Liver (tissue), 8 donors: ENCODE measurements at regions not wholly inside any gene's neighbourhood (a gene's known extent, or its start where the extent isn't known, plus 50 kb on each side); places are given as distances from the start of the nearest gene placed in this dataset.

Source experiments
- DNase-seq: peaks from one replicate; pipeline ENCODE4 v3.0.0-alpha.2; 2017; ENCODE audit warnings: low spot score
- H3K27ac ChIP-seq, 2 donors: one replicate each; pipeline ENCODE4 v1.7.0; 2013; ENCODE audit warnings: inconsistent platforms in 2 of 2, low read length in 2 of 2, control low read depth in 1 of 2, low read depth in 1 of 2, mild to moderate bottlenecking in 1 of 2
- H3K27me3 ChIP-seq, 4 donors: one replicate each; pipeline versions ENCODE4 v1.6.1 to v1.7.0; 2013; ENCODE audit warnings: low read length in 3 of 4, inconsistent platforms in 1 of 4, mild to moderate bottlenecking in 1 of 4, moderate library complexity in 1 of 4; ENCODE audit not compliant: control insufficient read depth in 4 of 4, insufficient read depth in 4 of 4
- H3K36me3 ChIP-seq, 4 donors: one replicate each; pipeline versions ENCODE4 v1.6.1 to v1.7.0; 2013; ENCODE audit warnings: low read length in 3 of 4, mild to moderate bottlenecking in 3 of 4, low read depth in 1 of 4, moderate library complexity in 1 of 4; ENCODE audit not compliant: control insufficient read depth in 4 of 4, insufficient read depth in 3 of 4
- H3K4me1 ChIP-seq, 4 donors: one replicate each; pipeline versions ENCODE4 v1.6.1 to v1.7.0; 2013; ENCODE audit warnings: low read length in 3 of 4, mild to moderate bottlenecking in 3 of 4, moderate library complexity in 1 of 4; ENCODE audit not compliant: control insufficient read depth in 4 of 4, insufficient read depth in 4 of 4
- H3K4me3 ChIP-seq, 3 donors: one replicate each; pipeline versions ENCODE4 v1.6.1 to v1.7.0; 2013; ENCODE audit warnings: low read length in 3 of 3, control low read depth in 1 of 3, low read depth in 1 of 3, mild to moderate bottlenecking in 1 of 3
- H3K9ac ChIP-seq, 2 donors: one replicate each; pipeline ENCODE4 v1.7.0; 2013; ENCODE audit warnings: low read length in 2 of 2, mild to moderate bottlenecking in 2 of 2, moderate library complexity in 2 of 2, control low read depth in 1 of 2, low read depth in 1 of 2
- H3K9me3 ChIP-seq, 4 donors: one replicate each; pipeline versions ENCODE4 v1.6.1 to v1.7.0; 2013; ENCODE audit warnings: low read length in 3 of 4; ENCODE audit not compliant: control insufficient read depth in 4 of 4
- CTCF ChIP-seq: fragments of 150-350 bp; IDR thresholded peaks from 2 replicates; pipeline ENCODE4 v1.5.1; 2017; ENCODE audit warnings: improper control_type of control experiment, low read depth, low read length; ENCODE audit not compliant: missing input control
- EGR1 ChIP-seq, 2 donors: IDR thresholded peaks; 2 replicates each; pipeline ENCODE4 v1.6.1; 2016 to 2018; ENCODE audit warnings: antibody characterized with exemption in 2 of 2, low read depth in 2 of 2
- FOXA2 ChIP-seq: IDR thresholded peaks from 2 replicates; pipeline ENCODE4 v1.6.1; 2016; ENCODE audit warnings: antibody characterized with exemption
- HNF4G ChIP-seq: IDR thresholded peaks from 2 replicates; pipeline ENCODE4 v1.6.1; 2016; ENCODE audit warnings: antibody characterized with exemption
- JUND ChIP-seq, 2 donors: IDR thresholded peaks; 2 replicates each; pipeline ENCODE4 v1.6.1; 2016; ENCODE audit warnings: antibody characterized with exemption in 2 of 2
- RAD21 ChIP-seq, 2 donors: IDR thresholded peaks; 2 replicates each; pipeline ENCODE4 v1.6.1; 2016; ENCODE audit warnings: antibody characterized with exemption in 2 of 2, mild to moderate bottlenecking in 2 of 2
- RXRA ChIP-seq, 2 donors: IDR thresholded peaks; 2 replicates each; pipeline ENCODE4 v1.6.1; 2017 to 2018; ENCODE audit warnings: antibody characterized with exemption in 2 of 2, mild to moderate bottlenecking in 1 of 2
- SP1 ChIP-seq: IDR thresholded peaks from 2 replicates; pipeline ENCODE4 v1.6.1; 2018; ENCODE audit warnings: antibody characterized with exemption, mild to moderate bottlenecking
- TAF1 ChIP-seq: conservative IDR thresholded peaks from 2 replicates; pipeline ENCODE4 v1.6.1; 2016; ENCODE audit warnings: antibody characterized with exemption, mild to moderate bottlenecking
- ZBTB33 ChIP-seq: IDR thresholded peaks from 2 replicates; pipeline ENCODE4 v1.6.1; 2016; ENCODE audit warnings: antibody characterized with exemption
- WGBS: extraction: QIAGEN DNeasy Blood & Tissue Kit; methylation state at CpG from one replicate; pipeline ENCODE4 v1.1.7; 2013; 5-methylcytosine and 5-hydroxymethylcytosine counted together
- TF ChIP-seq, protein P1 (sequence below): IDR thresholded peaks from 2 replicates; pipeline ENCODE4 v1.6.1; 2016; ENCODE audit warnings: antibody characterized with exemption, mild to moderate bottlenecking
- donor health status: healthy.
- donor health status: healthy.
- donor health status: healthy.
- donor health status: healthy.
- donor health status: healthy.

DNA sequence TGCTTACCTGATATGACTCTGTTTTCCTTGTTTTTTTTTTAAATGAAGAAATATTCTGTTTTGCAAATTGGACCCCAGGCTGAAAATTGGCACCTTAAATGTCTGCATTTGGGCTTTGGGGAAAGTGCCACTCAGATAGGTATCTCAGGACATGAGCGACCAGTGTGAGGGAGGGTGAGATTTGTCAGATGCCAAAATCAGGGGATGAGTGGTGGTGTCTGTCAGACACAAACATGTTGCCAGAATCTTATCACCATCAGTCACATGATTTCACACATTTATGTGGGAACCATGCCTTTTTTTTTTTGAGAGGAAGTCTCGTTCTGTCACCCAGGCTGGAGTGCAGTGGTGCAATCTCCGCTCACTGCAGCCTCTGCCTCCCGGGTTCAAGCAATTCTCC is 75.6 kb upstream of the OSBPL11 start:
- H3K9me3 ChIP-seq: no peaks in the 10 kb centered on the region
- no peaks in the 10 kb centered on the region for H3K4me1 ChIP-seq
- no peak for TF ChIP-seq RXRA (IDR thresholded peaks at IDR 0.05)
- no peak for TF ChIP-seq JUND (IDR thresholded peaks at IDR 0.05)
- TF ChIP-seq FOXA2: no peak
- TF ChIP-seq EGR1 (IDR thresholded peaks at IDR 0.05; ENCODE audit: low read depth in 2 of 2): no peak
- TF ChIP-seq CTCF: no peak
- TF ChIP-seq RAD21 (IDR thresholded peaks at IDR 0.05): no peak
- no peak for TF ChIP-seq HNF4G
- TF ChIP-seq SP1: no peak
- no peak for TF ChIP-seq ZBTB33
- DNase-seq: no peak
- H3K36me3 ChIP-seq: no peaks in the 10 kb centered on the region
- 86% methylated on average over 4 of the region's 4 CpGs for WGBS
- no peak overlapping the region for H3K4me3 ChIP-seq
- no peak overlapping the region for H3K27ac ChIP-seq
- H3K9ac ChIP-seq: no peak overlapping the region
- H3K27me3 ChIP-seq: no peaks in the 10 kb centered on the region

- no peaks in the 10 kb centered on the region for H3K36me3 ChIP-seq
- H3K9me3 ChIP-seq: no peaks in the 10 kb centered on the region
- no peaks in the 10 kb centered on the region for H3K27me3 ChIP-seq
- DNase-seq: no peak
- TF ChIP-seq RAD21 (IDR thresholded peaks at IDR 0.05): no peak
- TF ChIP-seq JUND (IDR thresholded peaks at IDR 0.05): no peak
- TF ChIP-seq TAF1: no peak
- TF ChIP-seq, protein P1, sequence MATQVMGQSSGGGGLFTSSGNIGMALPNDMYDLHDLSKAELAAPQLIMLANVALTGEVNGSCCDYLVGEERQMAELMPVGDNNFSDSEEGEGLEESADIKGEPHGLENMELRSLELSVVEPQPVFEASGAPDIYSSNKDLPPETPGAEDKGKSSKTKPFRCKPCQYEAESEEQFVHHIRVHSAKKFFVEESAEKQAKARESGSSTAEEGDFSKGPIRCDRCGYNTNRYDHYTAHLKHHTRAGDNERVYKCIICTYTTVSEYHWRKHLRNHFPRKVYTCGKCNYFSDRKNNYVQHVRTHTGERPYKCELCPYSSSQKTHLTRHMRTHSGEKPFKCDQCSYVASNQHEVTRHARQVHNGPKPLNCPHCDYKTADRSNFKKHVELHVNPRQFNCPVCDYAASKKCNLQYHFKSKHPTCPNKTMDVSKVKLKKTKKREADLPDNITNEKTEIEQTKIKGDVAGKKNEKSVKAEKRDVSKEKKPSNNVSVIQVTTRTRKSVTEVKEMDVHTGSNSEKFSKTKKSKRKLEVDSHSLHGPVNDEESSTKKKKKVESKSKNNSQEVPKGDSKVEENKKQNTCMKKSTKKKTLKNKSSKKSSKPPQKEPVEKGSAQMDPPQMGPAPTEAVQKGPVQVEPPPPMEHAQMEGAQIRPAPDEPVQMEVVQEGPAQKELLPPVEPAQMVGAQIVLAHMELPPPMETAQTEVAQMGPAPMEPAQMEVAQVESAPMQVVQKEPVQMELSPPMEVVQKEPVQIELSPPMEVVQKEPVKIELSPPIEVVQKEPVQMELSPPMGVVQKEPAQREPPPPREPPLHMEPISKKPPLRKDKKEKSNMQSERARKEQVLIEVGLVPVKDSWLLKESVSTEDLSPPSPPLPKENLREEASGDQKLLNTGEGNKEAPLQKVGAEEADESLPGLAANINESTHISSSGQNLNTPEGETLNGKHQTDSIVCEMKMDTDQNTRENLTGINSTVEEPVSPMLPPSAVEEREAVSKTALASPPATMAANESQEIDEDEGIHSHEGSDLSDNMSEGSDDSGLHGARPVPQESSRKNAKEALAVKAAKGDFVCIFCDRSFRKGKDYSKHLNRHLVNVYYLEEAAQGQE: no peak
- H3K4me1 ChIP-seq: no peaks in the 10 kb centered on the region
- no peak overlapping the region for H3K9ac ChIP-seq
- H3K27ac ChIP-seq: no peak overlapping the region
- 95% methylated on average over 39 of the region's 39 CpGs for WGBS
- H3K4me3 ChIP-seq: no peak overlapping the region
Observed at GRCh38 chr3:125671461-125672243, 76.4 kb upstream of the OSBPL11 start.
